ENCODE measurements at regions not wholly inside any gene's neighbourhood (a gene's known extent, or its start where the extent isn't known, plus 50 kb on each side); places are given as distances from the start of the nearest gene placed in this dataset.

- no peak for DNase-seq (ENCODE audit: extremely low read depth, low read depth)
These were observed 208.5 kb upstream of the C14orf180 start for GRCh38 chr14:104371031-104371430.

GRCh38 chr14:104371917-104372316 is 207.6 kb upstream of the C14orf180 start:
- no peak for TF ChIP-seq CTCF (IDR thresholded peaks at IDR 0.05; ENCODE audit: low read depth, low read length, missing control alignments)
- DNase-seq (ENCODE audit: extremely low read depth, low read depth), result no peak
- H3K4me3 ChIP-seq (replicated peaks; ENCODE audit: low read depth, low read length), result no peak overlapping the region

More at GRCh38 chr14:104371031-104371430, 208.5 kb upstream of the C14orf180 start:
- H3K4me3 ChIP-seq (replicated peaks; ENCODE audit: low read depth, low read length), result no peak overlapping the region
- TF ChIP-seq CTCF (IDR thresholded peaks at IDR 0.05; ENCODE audit: low read depth, low read length, missing control alignments), result no peak

- no peak for DNase-seq (ENCODE audit: extremely low read depth, low read depth)
- TF ChIP-seq CTCF (IDR thresholded peaks at IDR 0.05; ENCODE audit: low read depth, low read length, missing control alignments), result no peak
- H3K4me3 ChIP-seq (replicated peaks; ENCODE audit: low read depth, low read length), result no peak overlapping the region
These were observed 207.0 kb upstream of the C14orf180 start for GRCh38 chr14:104372390-104373054.

GRCh38 chr14:104373055-104373854 is 206.3 kb upstream of the C14orf180 start:
- no peak for TF ChIP-seq CTCF (IDR thresholded peaks at IDR 0.05; ENCODE audit: low read depth, low read length, missing control alignments)
- H3K4me3 ChIP-seq (replicated peaks; ENCODE audit: low read depth, low read length), result no peak overlapping the region
- DNase-seq (ENCODE audit: extremely low read depth, low read depth), result no peak

GRCh38 chr14:104373855-104374717 is 205.5 kb upstream of the C14orf180 start:
- TF ChIP-seq CTCF (IDR thresholded peaks at IDR 0.05; ENCODE audit: low read depth, low read length, missing control alignments), result no peak
- no peak for DNase-seq (ENCODE audit: extremely low read depth, low read depth)

GRCh38 chr14:104374718-104375080 is 204.9 kb upstream of the C14orf180 start:
- no peak overlapping the region for H3K4me3 ChIP-seq (replicated peaks; ENCODE audit: low read depth, low read length)
- no peak for TF ChIP-seq CTCF (IDR thresholded peaks at IDR 0.05; ENCODE audit: low read depth, low read length, missing control alignments)
- no peak for DNase-seq (ENCODE audit: extremely low read depth, low read depth)

More at GRCh38 chr14:104373855-104374717, 205.5 kb upstream of the C14orf180 start:
- no peak overlapping the region for H3K4me3 ChIP-seq (replicated peaks; ENCODE audit: low read depth, low read length)
